Vagina (tissue), 2 donors: ENCODE measurements at regions not wholly inside any gene's neighbourhood (a gene's known extent, or its start where the extent isn't known, plus 50 kb on each side); places are given as distances from the start of the nearest gene placed in this dataset.

Experiments
- CTCF ChIP-seq, 3 experiments: fragments of 450-650 bp in 2 of 3; fragments of 200-600 bp in 1 of 3; sonication (generic) in 1 of 3; IDR thresholded peaks; one replicate each; pipeline ENCODE4 v1.5.1; 2017 to 2019; ENCODE audit warnings: antibody characterized with exemption in 3 of 3, mild to moderate bottlenecking in 2 of 3, moderate library complexity in 2 of 3
- POLR2A ChIP-seq, 2 donors: fragments of 450-650 bp; IDR thresholded peaks; one replicate each; pipeline ENCODE4 v1.6.1; 2017; ENCODE audit warnings: antibody characterized with exemption in 2 of 2, mild to moderate bottlenecking in 2 of 2, moderate library complexity in 2 of 2
- POLR2AphosphoS5 ChIP-seq, 2 donors: sonication (generic); formaldehyde crosslinking; IDR thresholded peaks; one replicate each; pipeline ENCODE4 v1.9.0; 2017; ENCODE audit warnings: antibody characterized with exemption in 2 of 2, mild to moderate bottlenecking in 2 of 2, low read depth in 1 of 2; ENCODE audit not compliant: insufficient read depth in 1 of 2

- TF ChIP-seq CTCF (IDR thresholded peaks at IDR 0.05), result no peak
- no peak for TF ChIP-seq POLR2A (IDR thresholded peaks at IDR 0.05)
- no peak for TF ChIP-seq POLR2AphosphoS5 (IDR thresholded peaks at IDR 0.05; ENCODE audit: insufficient read depth in 1 of 2, low read depth in 1 of 2)
Measured at GRCh38 chr14:71229875-71230274, 322.6 kb downstream of the PCNX1 start.
